RWPE2 (cell line): ENCODE measurements at regions not wholly inside any gene's neighbourhood (a gene's known extent, or its start where the extent isn't known, plus 50 kb on each side); places are given as distances from the start of the nearest gene placed in this dataset.

Source experiments
- ATAC-seq: fragments of 200-7000 bp; cut with Tn5 transposase; 3 replicates; pipeline ENCODE4 v1.9.1; 2021; ENCODE audit warnings: low read depth
- DNase-seq: peaks from one replicate; pipeline ENCODE4 v3.0.0-alpha.2; 2020; ENCODE audit warnings: low spot score
- H3K27ac ChIP-seq: fragments of 450-650 bp; 2 replicates; pipeline ENCODE4 v1.5.1; 2017; ENCODE audit warnings: mild to moderate bottlenecking; ENCODE audit not compliant: poor library complexity, severe bottlenecking
- H3K27me3 ChIP-seq: fragments of 250-450 bp; sonication (Bioruptor Pico); 2 replicates; pipeline ENCODE4 v1.5.1; 2021; ENCODE audit warnings: mild to moderate bottlenecking, moderate library complexity; ENCODE audit not compliant: insufficient read depth, poor library complexity, severe bottlenecking
- H3K36me3 ChIP-seq: fragments of 250-450 bp; sonication (Bioruptor Pico); 2 replicates; pipeline ENCODE4 v1.5.1; 2020; ENCODE audit warnings: low read depth, mild to moderate bottlenecking, moderate library complexity
- H3K4me1 ChIP-seq: fragments of 250-450 bp; sonication (Bioruptor Pico); 2 replicates; pipeline ENCODE4 v1.5.1; 2021; ENCODE audit warnings: mild to moderate bottlenecking, moderate library complexity; ENCODE audit not compliant: insufficient read depth, poor library complexity, severe bottlenecking
- H3K4me3 ChIP-seq: fragments of 250-450 bp; sonication (Bioruptor Pico); 2 replicates; pipeline ENCODE4 v1.5.1; 2021; ENCODE audit warnings: mild to moderate bottlenecking, moderate library complexity; ENCODE audit not compliant: severe bottlenecking
- H3K9me3 ChIP-seq: fragments of 250-450 bp; sonication (Bioruptor Pico); 2 replicates; pipeline ENCODE4 v1.5.1; 2021; ENCODE audit warnings: mild to moderate bottlenecking, moderate library complexity; ENCODE audit not compliant: severe bottlenecking
- CTCF ChIP-seq: fragments of 450-650 bp; IDR thresholded peaks from one replicate; pipeline ENCODE4 v1.5.1; 2017; ENCODE audit warnings: mild to moderate bottlenecking, moderate library complexity; ENCODE audit not compliant: poor library complexity, severe bottlenecking

GRCh38 chr6:23499549-23499948 is 626.5 kb upstream of the NRSN1 start:
- Histone ChIP-seq H3K4me3 (no peak overlapping the region), H3K27me3 (no peaks in the 10 kb centered on the region), H3K9me3 (no peaks in the 10 kb centered on the region), H3K4me1 (no peaks in the 10 kb centered on the region), H3K36me3 (no peaks in the 10 kb centered on the region), H3K27ac (no peak overlapping the region)
- ATAC-seq (no peak), DNase-seq (no peak)
- no peak for TF ChIP-seq CTCF

GRCh38 chr6:23503173-23503572 is 622.8 kb upstream of the NRSN1 start:
- no peaks in the 10 kb centered on the region for H3K4me1 ChIP-seq
- no peak for ATAC-seq
- no peaks in the 10 kb centered on the region for H3K9me3 ChIP-seq
- H3K27me3 ChIP-seq = no peaks in the 10 kb centered on the region
- no peak overlapping the region for H3K27ac ChIP-seq
- H3K36me3 ChIP-seq = no peaks in the 10 kb centered on the region
- no peak for TF ChIP-seq CTCF
- no peak for DNase-seq
- H3K4me3 ChIP-seq = no peak overlapping the region

- no peak overlapping the region for H3K27ac ChIP-seq
- H3K36me3 ChIP-seq = no peaks in the 10 kb centered on the region
- H3K27me3 ChIP-seq = no peaks in the 10 kb centered on the region
- ATAC-seq = no peak
- no peak for TF ChIP-seq CTCF
- H3K4me3 ChIP-seq = no peak overlapping the region
- no peaks in the 10 kb centered on the region for H3K9me3 ChIP-seq
- H3K4me1 ChIP-seq = no peaks in the 10 kb centered on the region
- no peak for DNase-seq
Observed at GRCh38 chr6:23505026-23505425, 621.0 kb upstream of the NRSN1 start.

GRCh38 chr6:23510778-23511510 is 615.1 kb upstream of the NRSN1 start:
- Histone ChIP-seq H3K27me3 (no peaks in the 10 kb centered on the region), H3K4me1 (no peaks in the 10 kb centered on the region), H3K36me3 (no peaks in the 10 kb centered on the region), H3K27ac (no peak overlapping the region), H3K9me3 (no peaks in the 10 kb centered on the region), H3K4me3 (no peak overlapping the region)
- ATAC-seq (no peak), DNase-seq (no peak)
- no peak for TF ChIP-seq CTCF

GRCh38 chr6:23511817-23512216 is 614.2 kb upstream of the NRSN1 start:
- Histone ChIP-seq H3K4me1 (no peaks in the 10 kb centered on the region), H3K36me3 (no peaks in the 10 kb centered on the region), H3K9me3 (no peaks in the 10 kb centered on the region), H3K27me3 (no peaks in the 10 kb centered on the region), H3K27ac (no peak overlapping the region), H3K4me3 (no peak overlapping the region)
- no peak for DNase-seq
- TF ChIP-seq CTCF = no peak
- ATAC-seq = no peak
